NCI-H226 (cell line): ENCODE measurements at regions not wholly inside any gene's neighbourhood (a gene's known extent, or its start where the extent isn't known, plus 50 kb on each side); places are given as distances from the start of the nearest gene placed in this dataset.

ENCODE experiments used
- DNase-seq: peaks from one replicate; pipeline ENCODE4 v3.0.0-alpha.2; 2015

DNA sequence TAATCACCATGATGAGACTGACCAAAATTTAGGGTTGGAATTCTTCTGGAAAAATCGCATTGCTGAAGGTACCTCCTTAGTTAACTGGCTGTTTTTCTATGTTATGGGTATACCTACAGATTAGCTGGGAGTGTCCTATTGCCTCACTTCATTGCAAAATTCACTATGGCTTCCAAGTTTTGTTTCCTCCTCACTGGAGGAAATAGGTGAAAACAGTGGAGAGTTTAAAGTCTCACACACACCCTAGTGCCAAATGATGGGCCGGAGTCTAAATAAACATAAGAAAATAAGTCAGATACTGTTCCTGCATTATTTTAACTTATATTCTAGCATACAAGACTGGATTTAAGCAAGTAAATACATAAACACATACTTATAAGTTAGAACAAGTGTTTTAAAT is 98.2 kb downstream of the AHR start:
- DNase-seq: no peak

DNA sequence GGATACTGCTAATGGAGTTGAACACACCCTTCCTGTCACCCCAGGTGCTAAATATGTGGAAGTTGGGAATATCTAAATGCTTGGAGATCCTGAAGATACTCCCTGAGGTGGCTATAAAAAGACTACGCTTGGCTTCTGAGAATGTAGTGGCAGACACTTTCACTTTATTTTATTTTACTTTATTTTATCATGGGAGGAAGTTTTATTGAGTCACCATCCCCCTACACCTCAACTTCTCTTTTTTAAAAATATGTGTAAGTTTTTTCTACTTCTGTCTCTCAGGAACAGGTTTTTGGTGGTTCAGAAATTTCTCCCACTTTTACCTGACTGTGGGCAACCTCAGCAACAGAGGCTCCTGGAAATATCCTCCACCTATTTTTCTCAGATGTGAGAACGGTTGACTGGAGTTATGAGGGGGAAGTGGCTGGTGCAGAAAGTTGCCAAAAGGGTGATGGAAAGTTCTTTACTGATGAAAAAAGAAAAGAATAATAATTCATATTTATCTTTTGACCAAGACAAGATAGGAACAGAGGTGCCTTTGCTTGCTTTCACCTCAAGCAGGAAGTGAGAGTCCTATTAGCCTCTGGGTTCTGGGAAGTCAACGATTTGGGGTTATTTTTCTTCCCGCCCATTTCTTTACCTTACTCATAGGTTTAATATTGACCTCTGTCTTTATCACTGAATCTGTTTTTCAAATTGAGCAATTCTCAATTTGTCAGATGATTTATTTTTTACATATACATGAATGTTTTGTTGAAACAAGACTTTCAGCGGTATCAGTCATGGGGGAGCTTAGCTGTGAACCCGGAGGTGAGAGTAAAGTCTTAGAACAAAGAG is 103.6 kb downstream of the AHR start:
- DNase-seq: no peak

DNA sequence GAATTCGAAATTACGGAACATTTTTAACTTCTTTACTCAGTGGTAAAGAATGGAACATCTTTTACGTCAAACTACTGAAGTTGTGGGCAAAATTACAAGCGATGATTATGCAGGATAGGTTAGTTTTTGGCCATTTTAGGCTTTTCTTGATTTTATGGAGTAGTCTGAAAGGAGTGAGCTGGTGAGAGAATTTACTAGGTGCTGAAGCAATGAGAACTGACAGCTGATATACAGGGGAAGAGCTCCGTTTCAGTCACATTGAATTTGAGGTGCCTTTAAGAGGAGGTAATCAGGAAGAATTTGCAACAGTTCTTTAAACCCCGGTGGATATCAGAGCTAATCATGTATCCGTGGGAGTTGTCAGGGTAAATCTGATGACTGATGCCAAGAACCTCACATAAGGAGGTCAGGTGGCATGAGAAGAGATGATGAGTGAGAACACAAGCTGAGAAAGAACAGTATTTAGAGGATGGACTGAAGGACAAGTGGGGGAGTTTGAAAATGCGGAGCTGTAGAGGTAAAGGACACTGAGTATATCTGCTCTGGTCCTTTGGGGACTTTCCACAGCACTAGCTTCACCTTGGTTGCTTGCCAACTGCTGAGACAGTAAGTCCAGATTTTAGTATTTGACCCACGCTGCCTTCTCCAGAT is 104.3 kb downstream of the AHR start:
- peak; percentile 82 for DNase-seq

DNA sequence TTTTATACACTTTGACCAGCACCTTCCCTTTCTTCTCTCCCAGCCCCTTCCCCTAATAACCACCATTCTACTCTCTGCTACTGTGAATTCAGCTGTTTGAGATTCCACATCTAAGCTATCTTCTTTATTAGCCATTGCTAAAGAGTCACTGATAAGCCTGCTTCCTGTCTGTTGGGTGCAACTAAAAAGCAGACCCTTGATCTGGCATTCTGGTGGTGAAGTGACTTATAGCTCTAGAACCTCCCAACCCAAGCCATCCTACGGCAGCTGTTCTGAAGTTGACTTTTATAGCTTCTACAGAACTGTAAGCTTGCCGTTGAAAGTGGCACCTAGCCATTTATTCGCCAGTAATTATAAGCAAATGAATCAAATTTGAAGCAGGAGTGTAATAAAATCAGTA is 105.6 kb downstream of the AHR start:
- peak; percentile 72 for DNase-seq

DNA sequence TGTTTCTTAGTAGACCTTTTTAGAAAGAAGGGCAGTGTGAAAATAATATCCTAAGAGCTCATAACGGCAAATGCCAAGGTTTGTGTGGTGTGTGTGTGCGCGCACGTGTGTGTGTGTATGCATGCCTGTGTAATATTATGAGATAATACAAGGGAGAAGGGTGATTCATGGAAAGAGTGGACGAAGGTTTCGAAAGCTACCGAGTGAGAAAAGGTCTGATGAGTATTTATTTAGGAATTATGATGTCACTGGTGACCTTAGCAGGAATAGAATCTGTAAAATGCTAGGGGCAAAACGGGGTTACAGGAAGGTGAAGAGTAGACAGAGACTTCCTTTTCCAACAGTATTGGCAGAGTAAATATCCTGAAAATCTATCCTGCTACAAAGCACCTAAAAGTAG is 107.3 kb downstream of the AHR start:
- peak; percentile 100 for DNase-seq

DNA sequence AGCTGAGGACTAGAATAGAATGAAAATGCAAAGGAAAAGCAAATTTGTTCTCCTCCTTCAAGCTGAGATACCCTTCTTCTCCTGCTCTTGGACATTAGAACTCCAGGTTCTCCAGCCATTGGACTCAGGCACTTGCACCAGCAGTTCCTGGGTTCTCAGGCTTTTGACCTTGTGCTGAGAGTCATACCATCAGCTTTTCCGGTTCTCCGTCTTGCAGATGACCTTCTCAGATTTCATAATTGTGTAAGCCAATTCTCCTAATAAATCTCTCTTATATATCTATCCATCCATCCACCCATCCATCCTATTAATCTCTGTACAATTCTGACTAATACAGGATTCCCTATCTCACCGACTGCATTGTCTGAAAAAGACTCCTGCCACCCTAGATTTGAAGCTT is 108.3 kb downstream of the AHR start:
- peak; percentile 68 for DNase-seq

DNA sequence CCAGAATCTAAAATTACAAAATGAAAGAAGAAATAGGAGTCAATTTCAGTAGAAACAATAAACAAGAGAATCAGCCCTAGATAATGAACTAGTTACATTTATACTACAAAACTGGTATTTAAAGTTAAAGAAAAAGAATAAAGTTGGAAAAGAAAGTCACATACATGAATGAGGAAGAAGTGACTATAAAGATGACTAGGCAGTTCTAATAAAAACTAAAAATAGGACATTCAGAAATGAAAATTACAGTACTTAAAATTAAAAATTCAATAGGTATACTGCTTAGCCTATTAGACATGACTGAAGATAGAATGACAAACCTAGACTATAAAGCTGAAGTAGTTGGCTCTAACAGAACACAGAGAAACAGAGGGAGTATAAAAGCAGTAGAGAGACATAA is 108.8 kb downstream of the AHR start:
- no peak for DNase-seq

DNA sequence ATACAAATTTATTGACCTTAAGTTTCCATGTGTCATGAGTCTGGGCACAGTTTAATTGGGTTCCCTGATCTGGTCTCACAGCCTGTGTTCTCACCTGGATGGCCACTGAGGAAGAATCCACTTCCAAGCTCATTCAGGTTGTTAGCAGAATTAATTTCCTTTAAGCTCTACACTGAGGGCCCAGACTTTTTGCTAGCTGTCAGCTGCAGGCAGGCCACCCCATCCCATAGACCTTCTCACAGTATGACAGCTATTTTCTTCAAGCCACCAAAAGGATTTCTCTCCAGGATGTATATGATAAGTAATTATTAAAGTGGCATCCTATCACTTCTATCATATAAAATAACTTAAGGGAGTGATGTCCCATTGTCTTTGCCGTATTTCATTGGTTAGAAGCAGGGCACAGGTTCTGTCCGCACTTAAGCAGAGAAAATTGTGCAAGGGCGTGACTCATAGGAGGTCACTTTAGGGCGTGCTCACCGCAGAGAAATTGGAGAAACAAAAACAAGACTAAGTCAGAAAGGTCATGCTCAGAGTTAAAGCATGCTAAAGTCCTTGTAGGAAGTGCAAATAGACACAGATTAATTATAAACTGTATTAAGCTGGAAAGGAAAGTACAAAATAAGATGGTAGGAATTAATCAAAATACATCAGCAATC is 109.9 kb downstream of the AHR start:
- peak; percentile 99 for DNase-seq

DNA sequence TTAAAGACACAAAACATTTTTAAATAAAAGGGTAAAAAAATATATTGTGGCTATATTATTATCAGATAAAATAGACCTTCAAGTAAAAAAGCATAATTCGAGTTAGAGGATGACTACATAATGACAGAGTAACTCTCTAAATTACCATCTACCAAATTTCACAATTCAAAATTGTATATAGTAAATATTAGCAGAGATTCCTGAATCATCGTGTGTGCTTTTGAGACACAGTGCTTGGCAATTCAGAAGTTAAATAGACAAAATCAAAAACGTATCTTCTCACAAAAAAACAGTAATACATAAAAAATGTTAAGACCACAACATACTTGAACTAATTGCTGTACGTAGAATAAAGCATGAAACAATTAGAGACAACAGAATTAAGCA is 110.4 kb downstream of the AHR start:
- no peak for DNase-seq

DNA sequence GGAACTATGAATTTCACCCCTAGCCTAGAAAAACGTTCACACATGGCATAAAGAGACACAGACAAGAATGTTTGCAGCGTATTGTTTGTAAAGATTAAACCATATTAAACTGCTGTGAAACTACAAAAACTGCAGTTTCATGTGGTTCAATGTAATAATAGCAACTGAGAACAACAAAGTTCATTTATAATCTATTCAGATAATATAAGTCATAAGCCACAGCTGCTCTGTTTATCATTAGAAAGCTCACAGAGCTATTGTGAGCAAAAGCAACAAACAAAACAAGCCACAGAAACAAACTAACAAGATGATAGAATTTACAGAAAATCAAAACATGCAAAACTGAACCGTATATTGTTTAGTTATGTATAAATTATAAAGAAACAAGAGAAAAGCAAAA is 113.5 kb downstream of the AHR start:
- no peak for DNase-seq

DNA sequence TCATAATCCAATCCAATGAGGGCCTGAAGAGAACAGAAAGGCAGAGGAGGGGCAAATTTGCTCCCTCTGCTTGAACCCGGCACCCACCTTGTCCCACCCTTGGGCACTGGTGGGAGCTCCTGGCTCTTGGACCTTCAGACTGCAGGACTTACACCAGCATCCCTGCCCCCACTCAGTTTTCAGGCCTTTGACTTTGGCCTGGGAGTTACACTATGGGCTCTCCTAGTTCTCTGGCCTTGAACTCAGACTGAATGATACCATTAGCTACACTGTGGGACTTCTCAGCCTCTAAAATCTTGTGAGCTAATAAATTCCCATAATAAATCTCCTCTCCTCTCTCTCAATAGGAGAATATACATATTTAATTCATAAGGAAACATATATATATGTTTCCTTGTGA is 114.4 kb downstream of the AHR start:
- DNase-seq: no peak

DNA sequence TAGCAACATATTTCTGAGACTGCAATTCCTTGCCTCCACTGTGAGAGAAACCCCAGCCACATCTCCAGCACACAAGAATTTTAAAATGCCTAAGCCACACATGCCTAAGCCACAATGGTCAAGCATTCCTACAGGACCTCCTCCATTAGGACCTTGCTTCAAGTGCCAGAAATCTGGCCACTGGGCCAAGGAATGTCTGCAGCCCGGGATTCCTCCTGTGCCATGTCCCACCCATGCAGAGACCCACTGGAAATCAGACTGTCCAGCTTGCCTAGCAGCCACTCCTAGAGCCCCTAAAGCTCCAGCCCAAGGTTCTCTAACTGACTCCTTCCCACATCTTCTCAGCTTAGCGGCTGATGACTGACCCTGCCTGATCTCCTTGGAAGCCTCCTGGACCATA is 117.5 kb downstream of the AHR start:
- no peak for DNase-seq

DNA sequence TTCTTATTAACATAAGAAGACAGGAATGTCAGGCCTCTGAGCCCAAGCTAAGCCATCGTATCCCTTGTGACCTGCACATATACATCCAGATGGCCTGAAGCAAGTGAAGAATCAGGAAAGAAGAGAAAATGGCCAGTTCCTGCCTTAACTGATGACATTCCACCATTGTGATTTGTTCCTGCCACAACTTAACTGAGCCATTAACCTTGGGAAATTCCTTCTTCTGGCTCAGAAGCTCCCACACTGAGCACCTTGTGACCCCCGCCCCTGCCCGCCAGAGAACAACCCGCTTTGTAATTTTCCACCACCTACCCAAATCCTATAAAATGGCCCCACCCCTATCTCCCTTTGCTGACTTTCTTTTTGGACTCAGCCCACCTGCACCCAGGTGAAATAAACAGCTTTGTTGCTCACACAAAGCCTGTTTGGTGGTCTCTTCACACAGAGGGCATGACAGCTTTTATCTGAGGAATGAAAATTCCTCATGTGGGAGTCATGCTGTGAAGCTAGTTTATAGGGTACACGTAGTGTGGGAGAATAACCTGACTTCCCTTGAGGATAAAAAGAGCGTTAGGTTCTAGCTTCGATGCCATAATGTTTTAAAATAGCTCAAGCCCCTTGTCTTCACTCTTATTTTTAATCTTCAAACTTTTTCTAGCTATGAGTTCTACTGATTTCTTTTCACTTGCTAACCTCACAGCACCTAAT is 122.0 kb downstream of the AHR start:
- DNase-seq: peak; percentile 89

DNA sequence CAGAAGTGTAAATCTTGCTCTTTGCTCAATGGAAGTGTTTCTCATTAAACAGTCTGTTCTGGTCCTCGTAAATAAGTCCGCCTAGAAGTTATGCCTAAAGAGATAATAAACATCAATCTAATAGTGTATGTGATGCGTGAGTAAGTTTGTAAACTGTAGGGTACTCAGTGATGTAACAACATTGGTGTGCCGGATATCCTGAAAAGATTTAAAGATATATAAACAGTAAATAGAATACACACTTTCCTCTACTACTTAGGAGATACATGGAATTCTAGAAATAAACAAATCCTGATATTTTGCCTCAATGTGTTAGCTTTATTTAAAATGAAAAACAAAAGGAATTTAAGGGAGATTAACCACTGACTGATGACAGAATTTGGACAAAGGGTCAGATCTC is 123.5 kb downstream of the AHR start:
- no peak for DNase-seq

DNA sequence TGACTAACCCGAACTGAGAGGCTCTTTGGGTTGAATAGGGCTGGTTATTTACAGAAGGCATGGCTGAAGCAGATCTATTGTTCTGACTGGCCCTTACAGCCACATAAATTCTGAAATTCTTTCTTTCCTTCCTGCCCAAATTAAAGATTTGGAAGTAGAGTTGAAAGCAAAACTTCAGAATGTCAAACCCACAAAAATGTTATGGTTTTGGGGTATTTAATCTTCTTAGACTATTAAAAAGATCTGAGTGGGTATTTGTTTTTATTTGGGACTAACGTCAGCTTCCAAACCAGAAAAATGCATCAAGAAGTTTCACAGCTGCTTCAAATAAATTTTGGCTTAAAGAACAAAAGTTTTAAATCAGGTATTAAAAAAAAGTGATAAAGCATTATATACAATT is 124.5 kb downstream of the AHR start:
- no peak for DNase-seq

DNA sequence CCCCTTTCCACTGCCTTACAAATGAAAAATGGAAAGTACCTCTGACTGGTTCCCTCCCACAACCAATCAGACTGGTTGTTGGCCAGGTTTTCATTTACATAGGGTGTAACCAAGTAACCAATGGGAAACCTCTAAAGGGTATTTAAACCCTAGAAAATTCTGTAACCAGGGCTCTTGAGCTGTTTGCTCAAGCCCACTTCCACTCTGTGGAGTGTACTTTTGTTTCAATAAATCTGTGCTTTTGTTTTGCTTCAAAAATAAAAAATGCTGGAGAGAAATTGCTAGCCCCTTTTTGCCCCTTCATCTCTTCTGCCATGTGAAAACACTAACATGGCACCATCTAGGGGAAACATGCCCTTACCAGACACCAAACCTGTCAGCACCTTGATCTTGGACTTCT is 129.5 kb downstream of the AHR start:
- DNase-seq: no peak

DNA sequence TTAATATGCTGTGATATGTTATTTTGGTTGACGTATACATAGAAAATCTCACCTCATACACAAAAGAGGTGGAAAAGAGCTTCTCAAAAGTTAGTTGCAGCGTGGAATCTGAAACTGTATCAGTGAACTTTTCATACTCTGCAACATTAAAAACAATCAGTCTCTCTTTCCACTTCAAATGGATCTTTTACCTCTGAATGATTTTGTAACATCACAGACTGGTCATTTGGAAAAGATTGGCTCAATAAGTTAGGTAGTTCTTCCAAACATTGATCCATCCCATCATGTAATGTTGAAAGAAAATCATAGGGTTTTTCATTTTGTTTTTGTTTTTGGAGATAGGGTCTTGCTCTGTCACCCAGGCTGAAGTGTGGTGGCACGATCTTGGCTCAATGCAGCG is 131.1 kb downstream of the AHR start:
- no peak for DNase-seq

DNA sequence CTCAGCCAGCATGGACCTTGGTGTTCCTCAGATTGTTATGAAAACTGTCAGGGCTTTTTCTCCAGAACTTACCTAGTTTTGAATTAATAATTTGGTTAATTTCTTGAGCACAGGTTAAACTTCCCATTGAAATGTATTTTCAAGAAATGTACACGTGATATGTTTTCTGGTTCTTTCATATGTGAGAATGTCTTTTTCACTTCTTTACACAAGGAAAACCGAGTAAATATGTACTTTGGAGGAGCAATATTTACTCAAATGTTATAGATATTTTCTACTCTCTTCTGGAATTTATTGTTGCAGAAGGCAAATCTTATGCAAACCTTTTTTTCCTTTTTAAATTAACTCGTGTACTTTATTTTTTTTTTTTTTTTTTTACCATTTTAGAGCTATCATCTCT is 134.3 kb downstream of the AHR start:
- DNase-seq: no peak

DNA sequence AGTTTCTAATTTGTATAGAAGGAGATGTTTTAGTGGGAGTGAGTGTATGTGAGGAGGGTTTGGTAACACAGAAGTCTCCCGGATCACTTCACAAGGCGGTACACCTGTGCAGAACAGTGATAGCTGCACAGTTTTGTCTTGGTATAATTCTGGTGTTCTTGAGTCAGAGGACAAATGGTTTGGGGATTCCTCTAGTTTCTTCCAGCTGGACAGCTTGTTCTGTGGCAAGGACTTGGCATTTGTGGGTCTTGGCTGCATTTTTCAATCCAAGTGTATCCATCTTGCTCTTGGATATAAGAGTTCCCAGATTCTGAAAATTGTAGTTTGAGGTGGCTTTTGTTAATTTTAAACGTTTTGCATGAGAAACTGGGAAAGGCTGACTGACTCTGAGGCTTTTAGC is 135.7 kb downstream of the AHR start:
- no peak for DNase-seq

DNA sequence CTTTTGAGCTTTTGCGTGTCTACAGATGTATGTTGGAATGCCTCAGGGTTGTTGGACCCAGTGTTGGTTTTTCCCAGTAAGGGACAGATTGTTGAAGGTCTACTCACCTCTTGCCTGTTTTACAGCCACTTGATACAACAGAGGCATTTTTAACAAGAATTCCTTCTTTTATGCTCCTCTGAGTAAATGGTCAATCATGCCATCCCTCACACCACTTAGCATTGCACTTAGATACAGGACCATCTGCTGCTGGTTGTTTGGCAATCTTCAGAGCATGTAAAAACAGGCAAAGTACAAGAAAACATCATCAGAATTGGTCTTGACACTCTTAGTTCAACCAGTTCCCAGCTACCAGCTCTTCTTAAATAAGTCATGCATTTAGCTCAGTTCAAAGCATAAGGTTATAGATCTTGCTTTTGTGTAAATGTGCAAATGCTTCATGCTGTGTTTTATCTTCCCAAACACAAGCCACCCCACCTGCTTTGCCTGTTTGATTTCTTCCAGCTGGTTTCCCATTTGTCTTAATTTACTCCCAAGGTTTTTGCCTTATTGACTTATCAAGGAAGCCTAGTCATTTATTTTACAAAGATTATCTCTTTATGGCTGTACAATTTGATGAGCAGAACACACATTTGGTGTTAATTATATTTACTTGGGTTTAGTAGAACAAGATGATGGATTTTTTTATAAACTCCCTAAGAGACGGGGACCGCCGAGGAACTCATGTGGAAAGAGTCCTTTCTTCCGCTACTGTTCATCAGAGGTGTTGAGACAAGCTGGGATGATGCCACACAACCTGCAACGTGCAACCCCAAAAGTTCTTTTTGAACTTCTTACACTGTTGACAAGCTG is 136.6 kb downstream of the AHR start:
- DNase-seq: no peak

DNA sequence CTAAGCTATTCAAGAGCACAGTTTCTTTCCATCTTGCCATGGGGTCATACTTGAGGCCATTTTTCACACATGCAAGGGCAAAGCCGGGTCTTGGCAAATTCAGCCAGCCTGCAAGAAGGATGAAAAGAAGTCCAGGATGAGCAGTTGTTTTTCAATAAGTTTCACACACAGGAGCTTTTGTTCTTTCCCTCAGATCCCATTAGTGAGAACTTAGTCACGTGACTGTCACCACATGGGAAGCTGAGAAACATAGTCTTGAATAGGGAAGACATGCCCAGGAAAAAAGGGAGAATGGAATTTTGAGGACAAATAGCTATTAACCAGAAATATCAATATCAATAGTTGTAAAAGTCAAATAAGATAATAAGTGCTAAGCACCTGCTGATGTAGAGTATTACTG is 137.7 kb downstream of the AHR start:
- DNase-seq: no peak

DNA sequence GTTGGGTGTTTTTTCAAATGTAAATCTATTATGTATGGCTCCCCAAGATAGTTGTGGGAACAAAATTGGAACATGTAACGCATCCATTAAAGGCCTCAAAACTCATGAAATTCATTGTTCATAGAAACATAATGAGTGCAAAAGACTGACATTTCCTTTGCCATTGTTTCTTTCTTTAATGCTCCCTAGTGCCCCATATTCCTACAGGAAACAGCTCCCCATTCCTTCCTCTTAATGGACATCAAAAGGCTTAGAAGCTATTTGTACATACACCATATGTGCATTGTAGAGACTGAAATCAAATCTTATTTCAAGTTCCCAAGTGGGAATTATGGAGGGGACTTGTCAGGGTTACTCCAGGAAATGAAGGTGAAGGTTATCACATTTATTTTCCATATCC is 139.1 kb downstream of the AHR start:
- no peak for DNase-seq
